ENCODE measurements at regions not wholly inside any gene's neighbourhood (a gene's known extent, or its start where the extent isn't known, plus 50 kb on each side); places are given as distances from the start of the nearest gene placed in this dataset.

GRCh38 chr21:19921211-19921610 lies 1077.0 kb upstream of the NCAM2 start:
- Mint-ChIP-seq H3K4me3 (ENCODE audit: unreplicated experiment) (no peak overlapping the region), H3K36me3 (ENCODE audit: low read depth, unreplicated experiment) (no peaks in the 10 kb centered on the region), H3K27ac (ENCODE audit: unreplicated experiment) (no peak overlapping the region), H3K9me3 (ENCODE audit: unreplicated experiment) (no peaks in the 10 kb centered on the region), H3K27me3 (ENCODE audit: low read depth, unreplicated experiment) (peaks cover 5% of the 10 kb centered on the region), H3K4me1 (ENCODE audit: low read depth, unreplicated experiment) (no peaks in the 10 kb centered on the region)
- H4K20me1 ChIP-seq (ENCODE audit: insufficient read depth, low read length): no peaks in the 10 kb centered on the region
- DNase-seq (ENCODE audit: low read depth) (no peak), FAIRE-seq (no peak)
- no peak overlapping the region for H2AFZ ChIP-seq (ENCODE audit: low read depth, low read length)
- no peak overlapping the region for H3K4me3 ChIP-seq (ENCODE audit: insufficient read depth, low read depth, low read length)
- no peak overlapping the region for H3K27ac ChIP-seq (ENCODE audit: low read depth, low read length)
- H3K79me2 ChIP-seq (ENCODE audit: insufficient read depth, low read length): no peaks in the 10 kb centered on the region
- H3K4me1 ChIP-seq (ENCODE audit: insufficient read depth, low read length): no peaks in the 10 kb centered on the region
- no peak overlapping the region for H3K9ac ChIP-seq (ENCODE audit: low read length)
- H3K4me2 ChIP-seq (ENCODE audit: low read length): no peak overlapping the region
- no peaks in the 10 kb centered on the region for H3K9me3 ChIP-seq (ENCODE audit: insufficient read depth, low read depth, low read length)
- TF ChIP-seq EZH2 (IDR thresholded peaks at IDR 0.05; ENCODE audit: insufficient read depth, low read length) (no peak), CTCF (IDR thresholded peaks at IDR 0.05; ENCODE audit: insufficient read depth, low read depth, low read length) (no peak)
- H3K36me3 ChIP-seq (ENCODE audit: insufficient read depth, low read length): no peaks in the 10 kb centered on the region
- no peaks in the 10 kb centered on the region for H3K27me3 ChIP-seq (ENCODE audit: insufficient read depth, low read length)

- Histone ChIP-seq H4K20me1 (ENCODE audit: insufficient read depth, low read length) (no peaks in the 10 kb centered on the region), H3K27ac (ENCODE audit: low read depth, low read length) (no peak overlapping the region), H3K9me3 (ENCODE audit: insufficient read depth, low read depth, low read length) (no peaks in the 10 kb centered on the region), H3K79me2 (ENCODE audit: insufficient read depth, low read length) (no peaks in the 10 kb centered on the region), H3K36me3 (ENCODE audit: insufficient read depth, low read length) (no peaks in the 10 kb centered on the region), H3K9ac (ENCODE audit: low read length) (no peak overlapping the region), H3K27me3 (ENCODE audit: insufficient read depth, low read length) (no peaks in the 10 kb centered on the region), H2AFZ (ENCODE audit: low read depth, low read length) (no peak overlapping the region), H3K4me1 (ENCODE audit: insufficient read depth, low read length) (no peaks in the 10 kb centered on the region), H3K4me2 (ENCODE audit: low read length) (no peak overlapping the region), H3K4me3 (ENCODE audit: insufficient read depth, low read depth, low read length) (no peak overlapping the region)
- DNase-seq (ENCODE audit: low read depth): no peak
- H3K27me3 Mint-ChIP-seq (ENCODE audit: low read depth, unreplicated experiment): peaks cover under 1% of the 10 kb centered on the region
- H3K4me1 Mint-ChIP-seq (ENCODE audit: low read depth, unreplicated experiment): no peaks in the 10 kb centered on the region
- H3K27ac Mint-ChIP-seq (ENCODE audit: unreplicated experiment): no peak overlapping the region
- no peaks in the 10 kb centered on the region for H3K9me3 Mint-ChIP-seq (ENCODE audit: unreplicated experiment)
- H3K36me3 Mint-ChIP-seq (ENCODE audit: low read depth, unreplicated experiment): no peaks in the 10 kb centered on the region
- H3K4me3 Mint-ChIP-seq (ENCODE audit: unreplicated experiment): no peak overlapping the region
- TF ChIP-seq CTCF (IDR thresholded peaks at IDR 0.05; ENCODE audit: insufficient read depth, low read depth, low read length) (no peak), EZH2 (IDR thresholded peaks at IDR 0.05; ENCODE audit: insufficient read depth, low read length) (no peak)
- no peak for FAIRE-seq
Measured at GRCh38 chr21:19922122-19922521, 1076.1 kb upstream of the NCAM2 start.

- H3K79me2 ChIP-seq (ENCODE audit: insufficient read depth, low read length): no peaks in the 10 kb centered on the region
- no peaks in the 10 kb centered on the region for H3K4me1 ChIP-seq (ENCODE audit: insufficient read depth, low read length)
- H3K9ac ChIP-seq (ENCODE audit: low read length): no peak overlapping the region
- TF ChIP-seq CTCF (IDR thresholded peaks at IDR 0.05; ENCODE audit: insufficient read depth, low read depth, low read length) (no peak), EZH2 (IDR thresholded peaks at IDR 0.05; ENCODE audit: insufficient read depth, low read length) (no peak)
- DNase-seq (ENCODE audit: low read depth) (no peak), FAIRE-seq (no peak)
- H3K4me2 ChIP-seq (ENCODE audit: low read length): no peak overlapping the region
- no peak overlapping the region for H3K4me3 ChIP-seq (ENCODE audit: insufficient read depth, low read depth, low read length)
- Mint-ChIP-seq H3K4me1 (ENCODE audit: low read depth, unreplicated experiment) (no peaks in the 10 kb centered on the region), H3K27ac (ENCODE audit: unreplicated experiment) (no peak overlapping the region), H3K9me3 (ENCODE audit: unreplicated experiment) (no peaks in the 10 kb centered on the region), H3K27me3 (ENCODE audit: low read depth, unreplicated experiment) (no peaks in the 10 kb centered on the region), H3K4me3 (ENCODE audit: unreplicated experiment) (no peak overlapping the region), H3K36me3 (ENCODE audit: low read depth, unreplicated experiment) (no peaks in the 10 kb centered on the region)
- H3K27me3 ChIP-seq (ENCODE audit: insufficient read depth, low read length): no peaks in the 10 kb centered on the region
- no peaks in the 10 kb centered on the region for H3K9me3 ChIP-seq (ENCODE audit: insufficient read depth, low read depth, low read length)
- H3K27ac ChIP-seq (ENCODE audit: low read depth, low read length): no peak overlapping the region
- no peak overlapping the region for H2AFZ ChIP-seq (ENCODE audit: low read depth, low read length)
- no peaks in the 10 kb centered on the region for H4K20me1 ChIP-seq (ENCODE audit: insufficient read depth, low read length)
- no peaks in the 10 kb centered on the region for H3K36me3 ChIP-seq (ENCODE audit: insufficient read depth, low read length)
Measured at GRCh38 chr21:19935467-19935866, 1062.7 kb upstream of the NCAM2 start.

Measured in astrocyte (in vitro differentiated cells and primary cell).